ENCODE measurements at regions not wholly inside any gene's neighbourhood (a gene's known extent, or its start where the extent isn't known, plus 50 kb on each side); places are given as distances from the start of the nearest gene placed in this dataset.

- intact Hi-C loops (cut with micrococcal nuclease; ENCODE audit: unreplicated experiment) (no loop called here), in situ Hi-C loops (cut with HindIII; ENCODE audit: low pct_unique_long_range_greater_than_20kb, low sequenced_read_pairs) (no loop called here)
- H3K27me3 ChIP-seq (ENCODE audit: control insufficient read depth, insufficient read depth, low read length): no peaks in the 10 kb centered on the region
- no TSS peak for BruUV-seq (replicated peaks)
- no peak for DNase-seq (ENCODE audit: low read depth, low spot score)
- CTCF ChIA-PET: no interaction called here
- no peaks in the 10 kb centered on the region for H3K9me3 ChIP-seq (ENCODE audit: control insufficient read depth, insufficient read depth, low read depth, low read length)
- POLR2A ChIA-PET: no interaction called here
- no peak overlapping the region for H3K27ac ChIP-seq (ENCODE audit: low read length)
- no peaks in the 10 kb centered on the region for H3K36me3 ChIP-seq (ENCODE audit: control insufficient read depth, insufficient read depth, low read length)
- H3K4me1 ChIP-seq (ENCODE audit: control insufficient read depth, insufficient read depth, low read length): no peaks in the 10 kb centered on the region
- no peak for TF ChIP-seq CTCF (IDR thresholded peaks at IDR 0.05)
- no peak for TF ChIP-seq POLR2AphosphoS5 (IDR thresholded peaks at IDR 0.05; ENCODE audit: low read depth, low read length)
- no peak for TF ChIP-seq REST (IDR thresholded peaks at IDR 0.05; ENCODE audit: insufficient read depth in 1 of 2, low read depth in 2 of 2, low read length in 1 of 2)
- no peak for TF ChIP-seq SIN3A (IDR thresholded peaks at IDR 0.05; ENCODE audit: borderline replicate concordance, insufficient read depth, low read depth, low read length)
- TF ChIP-seq TCF7L2 (IDR thresholded peaks at IDR 0.05; ENCODE audit: low read depth, low read length): no peak
- ATAC-seq: no peak
- no peak overlapping the region for H3K4me3 ChIP-seq (ENCODE audit: low read depth in 2 of 2, low read length in 2 of 2)
Observed at GRCh38 chr3:21158861-21159542, 592.0 kb downstream of the ZNF385D start.

- Histone ChIP-seq H3K36me3 (ENCODE audit: control insufficient read depth, insufficient read depth, low read length) (no peaks in the 10 kb centered on the region), H3K27ac (ENCODE audit: low read length) (no peak overlapping the region), H3K4me3 (ENCODE audit: low read depth in 2 of 2, low read length in 2 of 2) (no peak overlapping the region), H3K4me1 (ENCODE audit: control insufficient read depth, insufficient read depth, low read length) (no peaks in the 10 kb centered on the region), H3K9me3 (ENCODE audit: control insufficient read depth, insufficient read depth, low read depth, low read length) (no peaks in the 10 kb centered on the region), H3K27me3 (ENCODE audit: control insufficient read depth, insufficient read depth, low read length) (no peaks in the 10 kb centered on the region)
- in situ Hi-C loops (cut with HindIII; ENCODE audit: low pct_unique_long_range_greater_than_20kb, low sequenced_read_pairs): no loop called here
- BruUV-seq (replicated peaks): no TSS peak
- CTCF ChIA-PET: no interaction called here
- DNase-seq (ENCODE audit: low read depth, low spot score) (no peak), ATAC-seq (no peak)
- intact Hi-C loops (cut with micrococcal nuclease; ENCODE audit: unreplicated experiment): no loop called here
- no peak for TF ChIP-seq REST (IDR thresholded peaks at IDR 0.05; ENCODE audit: insufficient read depth in 1 of 2, low read depth in 2 of 2, low read length in 1 of 2)
- no peak for TF ChIP-seq TCF7L2 (IDR thresholded peaks at IDR 0.05; ENCODE audit: low read depth, low read length)
- no peak for TF ChIP-seq CTCF (IDR thresholded peaks at IDR 0.05)
- no peak for TF ChIP-seq SIN3A (IDR thresholded peaks at IDR 0.05; ENCODE audit: borderline replicate concordance, insufficient read depth, low read depth, low read length)
- no peak for TF ChIP-seq POLR2AphosphoS5 (IDR thresholded peaks at IDR 0.05; ENCODE audit: low read depth, low read length)
- POLR2A ChIA-PET: no interaction called here
Observed at GRCh38 chr3:21154911-21155310, 596.1 kb downstream of the ZNF385D start.

All from Panc1 (cell line).